ENCODE measurements at regions not wholly inside any gene's neighbourhood (a gene's known extent, or its start where the extent isn't known, plus 50 kb on each side); places are given as distances from the start of the nearest gene placed in this dataset.

- TF ChIP-seq CTCF (IDR thresholded peaks at IDR 0.05) (no peak), POLR2A (IDR thresholded peaks at IDR 0.05) (no peak)
Observed at GRCh38 chr18:56421647-56422046, 216.7 kb downstream of the TXNL1 start.
